HG03097 (cell line): ENCODE measurements at regions not wholly inside any gene's neighbourhood (a gene's known extent, or its start where the extent isn't known, plus 50 kb on each side); places are given as distances from the start of the nearest gene placed in this dataset.

ENCODE experiments used
- ATAC-seq: cut with Tn5 transposase; IDR thresholded peaks from one replicate; pipeline ENCODE4 v1.9.1; 2021; ENCODE audit not compliant: unreplicated experiment, low FRiP score

GRCh38 chr5:2256691-2257280, 374.1 kb upstream of the IRX4 start:
- no peak for ATAC-seq

DNA sequence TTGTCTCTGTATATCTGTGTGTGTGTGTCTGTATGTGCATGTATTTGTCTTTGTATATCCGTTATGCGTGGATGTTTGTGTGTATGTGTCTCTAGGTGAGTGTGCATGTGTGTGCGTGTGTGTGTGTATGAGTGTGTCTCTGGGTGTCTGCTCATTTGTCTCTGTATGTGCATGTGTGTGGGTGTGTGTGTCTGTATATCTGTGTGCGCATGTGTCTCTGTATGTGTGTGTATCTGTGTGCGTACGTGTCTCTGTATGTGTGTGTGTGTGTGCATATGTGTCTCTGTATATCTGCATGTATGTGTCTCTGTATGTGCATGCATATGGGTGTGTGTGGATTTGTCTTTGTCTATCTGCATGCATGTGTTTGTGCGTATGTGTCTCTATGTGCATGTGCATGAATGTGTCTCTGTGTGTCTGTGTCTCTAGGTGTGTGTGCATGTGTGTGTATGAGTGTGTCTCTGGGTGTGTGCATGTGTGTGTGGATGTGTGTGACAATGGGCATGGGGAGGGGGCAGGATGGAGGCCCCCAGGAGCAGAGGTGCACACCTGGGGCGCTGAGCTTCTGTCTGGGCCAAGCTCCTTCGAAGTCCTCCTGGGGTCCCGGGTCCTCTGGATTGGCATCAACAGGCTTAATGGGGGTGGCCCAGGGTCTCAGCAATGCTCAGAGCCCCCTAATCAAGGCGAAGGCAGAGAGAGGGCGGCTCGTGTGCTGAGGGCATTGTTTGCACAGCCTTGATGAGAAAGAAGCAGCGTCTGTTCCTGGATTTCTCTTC, 373.4 kb upstream of the IRX4 start:
- no peak for ATAC-seq

- no peak for ATAC-seq
Measured at GRCh38 chr5:2254880-2255750, 372.4 kb upstream of the IRX4 start.

GRCh38 chr5:2254406-2254805, 371.7 kb upstream of the IRX4 start:
- no peak for ATAC-seq

- ATAC-seq: no peak
Measured at GRCh38 chr5:2253040-2253975, 370.6 kb upstream of the IRX4 start.

GRCh38 chr5:2251751-2252150, 369.0 kb upstream of the IRX4 start:
- no peak for ATAC-seq

DNA sequence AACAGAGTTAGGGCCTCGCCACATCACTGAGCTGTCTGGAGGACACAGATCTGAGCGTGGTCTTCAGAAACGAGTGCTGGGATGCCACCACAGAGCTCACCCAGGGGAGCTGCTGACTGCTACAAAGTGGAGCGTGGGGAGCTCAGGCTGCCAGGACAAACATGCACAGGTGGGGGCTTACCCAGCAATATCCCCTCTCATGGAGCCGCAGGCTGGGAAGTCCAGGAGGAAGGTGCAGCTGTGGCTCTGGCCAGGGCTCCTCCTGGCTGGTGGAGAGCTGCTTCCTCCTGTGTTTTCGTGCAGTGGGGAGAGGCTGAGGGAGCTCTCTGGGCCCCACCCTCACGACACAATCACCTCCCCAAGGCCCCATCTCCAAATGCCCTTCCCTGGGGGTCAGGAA, 368.6 kb upstream of the IRX4 start:
- no peak for ATAC-seq

GRCh38 chr5:2250365-2250950, 367.7 kb upstream of the IRX4 start:
- no peak for ATAC-seq

DNA sequence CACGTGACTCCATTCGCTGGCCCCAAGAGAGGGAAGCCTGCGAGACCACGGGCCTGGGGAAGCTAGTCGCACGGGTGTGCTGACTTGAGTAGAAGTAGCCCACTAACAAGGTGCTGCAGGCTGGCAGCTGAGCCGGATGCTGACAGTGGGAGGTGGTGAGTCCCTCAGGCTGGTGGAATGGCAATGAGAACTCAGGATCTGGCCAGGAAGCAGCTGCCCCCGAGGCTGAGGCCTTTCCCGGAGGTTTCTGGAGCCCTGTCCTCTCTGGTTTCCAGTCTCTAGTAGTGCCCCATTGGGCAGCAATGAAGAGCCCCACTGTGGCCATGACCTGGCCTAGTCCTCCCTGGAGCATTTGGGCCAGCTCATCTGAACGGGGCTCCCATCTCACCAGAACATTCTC, 366.7 kb upstream of the IRX4 start:
- no peak for ATAC-seq

DNA sequence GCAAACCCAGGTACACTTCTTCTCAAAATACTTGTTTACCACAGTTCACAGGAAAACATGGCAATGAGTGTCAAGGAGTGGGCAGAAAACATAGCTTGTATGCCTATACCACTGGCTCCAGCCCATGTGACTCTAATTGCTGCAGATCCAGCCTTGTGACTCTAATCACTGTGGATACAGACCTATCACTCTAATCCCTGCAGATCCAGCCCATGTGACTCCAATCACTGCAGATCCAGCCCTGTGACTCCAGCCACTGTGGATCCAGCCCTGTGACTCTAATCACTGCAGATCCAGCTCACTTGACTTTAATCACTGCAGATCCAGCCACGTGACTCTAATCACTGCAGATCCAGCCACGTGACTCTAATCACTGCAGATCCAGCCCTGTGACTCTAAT, 366.3 kb upstream of the IRX4 start:
- ATAC-seq: no peak

GRCh38 chr5:2242539-2242938, 359.8 kb upstream of the IRX4 start:
- no peak for ATAC-seq

GRCh38 chr5:2241842-2242241, 359.1 kb upstream of the IRX4 start:
- ATAC-seq: no peak

- ATAC-seq: no peak
Measured at GRCh38 chr5:2240118-2240904, 357.6 kb upstream of the IRX4 start.

DNA sequence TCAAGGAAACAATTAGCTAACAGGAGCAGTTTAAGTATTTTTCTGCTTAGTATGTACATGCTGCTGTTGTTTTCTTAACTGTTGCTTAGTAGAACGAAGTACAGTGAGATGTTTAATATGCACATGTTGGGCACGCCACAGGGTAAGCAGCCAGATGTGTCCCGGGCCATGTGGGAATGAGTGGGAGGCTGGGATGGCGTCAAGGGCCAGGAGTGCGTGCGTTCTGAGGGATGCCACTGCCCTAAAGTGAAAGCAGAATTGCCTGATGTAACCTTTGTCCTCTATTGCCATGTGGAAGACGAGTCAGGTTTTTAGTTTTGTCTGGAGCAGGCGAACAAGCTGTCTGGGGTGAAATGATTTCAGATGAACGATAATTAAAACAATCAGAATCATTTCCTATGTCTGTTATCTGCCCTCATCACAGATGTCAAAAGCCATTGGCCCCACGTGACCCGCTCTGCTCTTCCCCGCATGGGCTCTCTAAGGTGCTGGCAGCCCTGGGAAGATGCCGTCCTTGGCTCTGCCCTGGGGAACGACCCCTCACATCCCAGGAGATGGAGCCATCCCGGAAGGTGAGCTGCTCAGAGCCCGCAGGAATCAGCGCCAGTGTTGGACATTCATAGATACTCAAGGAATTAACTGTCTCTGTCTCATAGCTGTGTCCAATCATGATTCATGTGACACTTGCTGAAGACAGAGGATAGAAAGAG, 356.6 kb upstream of the IRX4 start:
- no peak for ATAC-seq

GRCh38 chr5:2238732-2239131, 356.0 kb upstream of the IRX4 start:
- no peak for ATAC-seq

DNA sequence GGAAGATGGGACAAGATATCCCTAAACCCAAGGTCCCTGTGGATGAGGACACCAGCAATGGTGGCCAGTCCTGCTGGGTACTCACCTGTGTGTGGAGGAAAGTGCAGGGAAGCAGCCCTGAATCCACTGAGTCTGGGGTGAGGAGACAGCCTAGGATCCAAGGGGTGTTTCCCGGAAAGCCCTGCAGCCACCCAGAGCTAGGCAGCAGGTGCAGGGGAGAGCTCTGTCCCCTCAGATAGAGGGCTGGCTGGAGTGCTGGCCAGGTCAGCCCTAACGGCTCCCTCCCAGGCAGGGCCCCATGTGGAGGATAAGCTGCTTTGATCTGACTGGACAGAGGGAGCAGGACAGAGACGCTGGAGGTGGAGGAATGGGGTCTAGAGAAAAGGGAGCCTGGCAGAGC, 344.7 kb upstream of the IRX4 start:
- ATAC-seq: no peak

GRCh38 chr5:2224689-2225088, 342.0 kb upstream of the IRX4 start:
- ATAC-seq: no peak

GRCh38 chr5:2223303-2223702, 340.6 kb upstream of the IRX4 start:
- no peak for ATAC-seq
